IPS DF 4.7 (cell line): ENCODE measurements at regions not wholly inside any gene's neighbourhood (a gene's known extent, or its start where the extent isn't known, plus 50 kb on each side); places are given as distances from the start of the nearest gene placed in this dataset.
"Not testable (repeated sequence)": the region's sequence is repeated elsewhere in the genome, so short reads cannot be mapped to it uniquely, and the experiment has no call there.

Experiments
- DNase-seq: peaks from one replicate; pipeline ENCODE4 v3.0.0-alpha.2; 2013; ENCODE audit warnings: low spot score; ENCODE audit errors: extremely low read depth

DNA sequence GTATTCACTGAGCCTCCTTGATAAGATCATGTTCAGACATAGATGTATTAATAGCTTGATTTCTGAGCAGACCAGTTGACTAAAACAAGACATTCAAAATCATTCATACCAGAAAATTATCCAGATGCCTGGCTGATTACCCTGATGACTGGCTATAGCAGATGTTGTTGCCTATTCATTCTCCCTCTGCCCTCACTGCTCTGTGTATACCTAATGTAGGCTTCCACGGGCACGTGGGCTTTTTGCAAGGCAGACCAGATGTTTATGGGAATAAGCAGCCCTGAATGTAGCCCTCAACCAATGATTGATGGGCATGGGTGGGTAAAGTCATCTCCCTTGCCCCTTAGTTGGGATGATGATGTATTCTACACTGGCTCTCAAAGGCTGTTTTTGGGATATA lies 289.1 kb downstream of the MBD2 start:
- DNase-seq = no peak

DNA sequence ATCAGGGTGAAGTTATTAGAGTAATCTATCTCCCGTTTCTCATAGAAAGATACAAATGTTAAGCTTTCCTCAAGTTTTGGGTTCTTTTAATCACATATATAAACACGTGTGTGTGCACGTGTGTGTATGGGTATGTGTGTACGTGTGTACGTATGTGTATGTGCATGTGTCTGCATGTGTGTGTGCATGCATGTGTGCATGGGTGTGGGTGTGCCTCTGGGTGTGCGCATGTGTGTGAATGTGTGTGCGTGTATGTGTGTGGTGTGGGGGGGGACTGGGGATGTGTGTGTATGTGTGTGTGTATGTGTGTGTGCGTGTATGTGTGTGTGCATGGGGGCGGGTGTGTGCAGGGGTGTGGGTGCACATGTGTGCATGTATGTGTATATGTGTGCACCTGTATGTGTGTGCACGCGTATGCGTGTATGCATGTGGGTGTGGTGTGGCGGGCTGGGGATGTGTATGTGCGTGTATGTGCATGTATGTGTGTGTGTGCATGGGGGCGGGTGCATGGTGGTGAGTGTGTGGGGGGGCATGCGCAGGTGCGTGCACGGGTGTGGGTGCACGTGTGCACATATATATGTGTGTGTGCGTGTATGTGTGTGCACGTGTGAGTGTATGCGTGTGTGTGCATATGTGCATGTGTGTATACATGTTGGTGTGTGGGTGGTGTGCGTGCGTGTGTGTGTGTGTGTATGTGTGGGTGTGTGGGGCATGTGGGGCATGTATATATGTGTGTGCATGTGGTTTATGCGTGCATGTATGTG lies 304.0 kb downstream of the MBD2 start:
- no peak for DNase-seq

DNA sequence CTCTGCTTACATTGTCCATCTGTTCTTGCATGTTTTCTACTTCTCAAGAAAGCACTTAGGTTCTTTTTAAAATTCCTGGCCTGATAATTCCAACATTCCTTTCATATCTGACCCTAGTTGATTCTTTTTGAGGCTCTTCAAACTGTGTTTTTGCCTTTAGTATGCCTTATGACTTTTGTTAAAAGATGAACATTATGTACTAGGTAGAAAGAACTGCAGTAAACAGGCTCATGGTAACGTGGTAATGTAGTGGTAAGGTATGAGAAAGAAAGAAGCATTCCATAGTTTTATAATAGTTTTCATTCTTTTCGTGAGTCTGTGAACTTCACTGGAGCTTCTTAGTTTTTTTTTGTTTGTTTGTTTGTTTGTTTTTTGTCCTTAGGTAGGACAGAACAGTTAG lies 306.4 kb downstream of the MBD2 start:
- no peak for DNase-seq

DNA sequence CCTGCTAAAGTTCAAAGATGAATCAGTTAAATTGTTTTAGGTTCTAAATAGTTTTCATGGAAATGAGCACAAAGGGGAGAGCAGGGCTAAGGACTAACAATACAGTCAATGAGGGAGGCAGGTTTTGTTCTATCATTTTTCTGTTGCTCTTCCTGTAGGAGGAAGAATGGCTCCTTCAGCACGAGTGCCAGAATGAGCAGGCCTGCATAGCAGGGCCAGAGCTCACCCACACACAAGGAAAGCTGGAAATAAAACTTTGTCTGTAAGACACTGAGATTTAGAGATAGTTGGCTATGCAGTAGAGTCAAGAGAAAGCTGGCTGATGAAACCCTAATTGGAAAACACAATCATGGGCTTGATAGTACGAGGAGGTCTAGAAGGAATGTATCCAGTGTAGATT lies 313.3 kb downstream of the MBD2 start:
- no peak for DNase-seq

DNA sequence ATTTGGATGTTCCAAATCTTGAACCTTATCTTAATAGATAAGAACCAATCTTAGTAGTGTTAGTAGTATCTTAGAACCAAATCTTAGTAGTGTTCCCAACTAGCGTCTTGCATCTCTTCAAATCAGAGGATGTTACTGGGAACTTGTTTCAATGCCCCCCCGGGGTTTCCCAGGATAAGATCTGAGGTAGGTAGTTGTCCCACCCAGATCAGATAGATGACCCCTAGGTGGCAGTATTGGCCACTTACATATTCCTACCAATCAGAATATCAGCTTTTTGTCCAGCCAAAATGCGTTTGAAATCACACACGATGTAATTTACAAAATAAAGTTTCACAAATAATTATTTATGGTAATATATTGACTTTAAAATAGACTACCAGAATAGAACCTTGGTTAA lies 314.8 kb downstream of the MBD2 start:
- peak; percentile 16 for DNase-seq

DNA sequence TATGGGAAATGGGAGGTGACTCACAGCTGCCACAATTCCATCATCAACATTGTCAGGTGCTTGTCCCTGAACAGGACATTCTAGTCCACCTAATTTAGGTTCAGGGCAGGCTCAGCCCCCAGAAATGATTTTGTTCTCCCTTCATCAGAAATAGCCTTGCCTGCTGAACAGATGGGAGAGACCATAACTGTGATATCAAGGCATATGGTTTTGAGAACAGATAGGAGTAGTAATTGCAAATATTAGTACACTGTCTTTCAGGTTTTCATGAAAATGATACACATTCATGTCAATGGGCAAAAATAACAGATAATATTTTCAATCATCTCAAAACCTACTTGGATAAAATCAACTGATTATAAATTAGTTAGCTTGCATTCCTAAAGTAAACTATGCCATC lies 316.5 kb downstream of the MBD2 start:
- DNase-seq = no peak

DNA sequence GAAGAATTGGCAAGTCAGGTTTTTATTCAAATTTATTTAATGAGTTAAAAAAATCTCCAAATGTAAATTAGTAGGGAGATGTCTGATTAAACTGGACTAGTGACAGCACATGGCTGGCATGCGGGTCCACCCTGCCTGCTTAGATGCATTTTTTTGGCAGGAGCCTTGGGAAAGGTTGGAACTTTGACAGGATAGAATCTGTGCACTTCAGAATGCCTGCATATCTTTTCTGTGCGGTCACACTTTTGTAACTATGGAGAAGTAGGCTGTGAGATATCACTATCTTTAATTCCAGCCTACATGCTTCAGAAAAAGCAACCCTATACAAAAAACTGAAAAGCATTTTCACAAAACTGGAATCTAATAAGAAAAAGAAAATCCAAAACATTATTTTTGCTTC lies 317.8 kb downstream of the MBD2 start:
- no peak for DNase-seq

DNA sequence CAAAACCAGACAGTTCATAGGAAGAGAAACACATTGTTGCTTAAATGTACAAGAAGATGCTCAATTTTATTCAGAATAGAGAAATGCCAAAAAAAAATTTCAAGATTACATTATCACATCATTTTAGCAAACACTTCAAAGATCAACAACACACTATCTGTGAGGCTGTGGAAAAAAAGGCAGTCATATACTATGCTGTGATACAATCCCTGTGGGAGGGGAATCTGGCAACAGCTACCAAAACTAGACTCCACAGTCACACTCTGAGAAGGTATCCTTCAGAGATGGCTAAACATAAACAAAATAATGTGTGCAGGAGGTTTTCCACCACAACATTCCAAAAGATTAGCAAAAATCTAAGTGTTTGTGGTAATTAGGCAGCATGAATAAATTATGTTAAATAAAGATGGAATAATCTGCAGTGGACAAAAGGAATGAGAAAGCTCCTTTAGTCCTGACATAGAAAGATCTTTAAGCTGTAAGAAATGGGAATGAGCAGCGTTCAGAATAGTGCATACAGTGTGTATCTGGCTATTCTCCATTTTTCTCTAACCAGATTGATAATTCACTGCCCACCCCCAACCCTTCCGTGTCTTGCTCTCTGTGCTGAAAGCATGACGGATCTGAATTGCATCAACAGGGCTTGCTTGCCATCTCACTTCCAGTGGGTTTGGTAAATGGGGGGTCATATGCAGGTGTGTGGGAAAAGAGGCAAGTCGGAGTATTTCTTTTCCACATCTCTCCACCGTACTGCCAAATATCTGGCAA lies 329.6 kb downstream of the MBD2 start:
- no peak for DNase-seq

DNA sequence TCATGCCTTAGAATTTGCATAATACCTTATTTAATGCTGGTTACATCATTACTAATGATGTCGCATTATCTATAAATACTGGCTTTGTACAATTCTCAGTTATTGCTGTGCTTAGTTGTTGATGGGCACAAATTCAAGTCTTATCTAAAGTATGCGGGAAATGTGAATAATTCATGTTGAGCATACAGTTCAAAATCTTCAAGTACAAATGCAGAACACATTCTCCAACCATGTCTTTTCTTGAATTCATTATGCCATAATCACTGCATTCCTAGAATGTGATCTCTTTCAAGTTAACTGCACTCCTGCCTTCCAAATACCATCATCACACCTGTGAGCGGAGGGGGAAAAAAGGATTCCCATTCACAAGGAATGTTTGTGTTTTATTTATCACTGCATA lies 337.0 kb downstream of the MBD2 start:
- no peak for DNase-seq

DNA sequence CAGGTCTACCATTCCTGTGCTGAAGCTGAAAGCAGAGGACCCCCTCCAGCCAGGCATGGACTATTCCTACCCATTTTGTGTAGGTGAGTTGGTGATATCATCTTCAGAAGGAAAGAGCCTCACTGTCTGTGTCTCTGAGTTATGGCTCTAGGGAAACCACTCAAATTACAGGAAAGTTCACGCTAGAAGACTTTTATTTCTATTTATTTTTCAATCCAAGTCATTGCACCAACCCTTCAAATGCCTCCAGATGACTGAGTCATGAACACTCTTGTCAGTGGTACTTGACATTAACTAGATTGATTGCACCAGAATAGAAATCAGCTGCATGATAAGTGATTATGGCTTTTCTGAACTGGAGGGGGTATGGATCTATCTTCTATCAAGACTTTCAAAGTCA lies 338.4 kb downstream of the MBD2 start:
- DNase-seq = no peak

DNA sequence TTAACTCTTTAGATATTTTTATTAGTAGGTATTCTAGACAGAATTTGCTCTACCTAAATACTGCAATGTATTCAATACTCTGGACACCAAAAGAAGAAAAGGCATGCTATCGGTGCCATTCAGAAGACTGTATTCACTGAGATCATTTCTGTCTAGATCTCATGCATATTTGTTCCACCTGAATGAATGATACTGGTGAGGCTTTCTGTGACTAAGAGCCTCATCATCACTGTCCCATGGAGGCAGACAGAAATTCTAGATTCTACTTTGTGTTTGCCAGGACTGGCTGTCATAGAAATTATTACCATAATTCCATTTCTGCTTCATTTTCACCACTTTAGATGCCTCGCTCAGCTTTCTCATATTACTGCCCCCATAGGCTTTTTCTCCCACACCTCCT lies 340.7 kb downstream of the MBD2 start:
- no peak for DNase-seq

DNA sequence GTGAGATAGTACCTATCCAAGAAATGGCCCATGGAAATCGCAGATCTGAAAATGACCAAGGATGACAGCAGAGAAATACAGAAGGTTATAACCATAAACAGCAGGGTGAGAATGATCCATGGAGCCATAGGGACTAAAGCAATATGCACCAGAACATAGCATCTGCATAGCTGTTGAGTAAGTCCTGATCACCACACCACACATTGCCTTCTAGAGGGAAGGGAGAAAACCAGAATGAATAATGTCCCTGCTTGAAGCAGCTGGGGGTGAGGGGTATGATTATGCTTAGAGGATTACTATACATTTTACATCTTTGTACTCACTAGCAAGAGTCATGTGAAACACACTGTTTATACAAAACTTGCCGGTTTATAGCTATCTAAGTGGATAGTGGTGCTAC lies 350.4 kb downstream of the MBD2 start:
- DNase-seq = no peak

DNA sequence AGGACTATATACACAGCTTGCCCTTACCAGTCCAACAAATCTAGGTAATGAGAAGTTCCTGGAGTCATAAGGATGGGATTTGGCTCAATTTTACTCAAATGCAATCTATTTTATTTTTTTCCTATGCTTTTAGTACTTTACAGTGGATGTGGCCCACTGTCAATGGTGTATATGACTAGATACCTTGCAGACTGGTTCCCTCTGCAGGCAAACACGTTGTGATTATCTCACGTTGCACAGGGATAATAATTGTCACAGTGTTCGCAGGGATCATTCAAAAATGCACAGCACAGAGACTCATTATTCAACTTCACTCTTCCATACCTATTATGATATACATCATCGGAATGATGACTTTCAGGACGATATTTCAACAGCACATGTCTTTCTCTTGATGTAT lies 359.7 kb downstream of the MBD2 start:
- no peak for DNase-seq

DNA sequence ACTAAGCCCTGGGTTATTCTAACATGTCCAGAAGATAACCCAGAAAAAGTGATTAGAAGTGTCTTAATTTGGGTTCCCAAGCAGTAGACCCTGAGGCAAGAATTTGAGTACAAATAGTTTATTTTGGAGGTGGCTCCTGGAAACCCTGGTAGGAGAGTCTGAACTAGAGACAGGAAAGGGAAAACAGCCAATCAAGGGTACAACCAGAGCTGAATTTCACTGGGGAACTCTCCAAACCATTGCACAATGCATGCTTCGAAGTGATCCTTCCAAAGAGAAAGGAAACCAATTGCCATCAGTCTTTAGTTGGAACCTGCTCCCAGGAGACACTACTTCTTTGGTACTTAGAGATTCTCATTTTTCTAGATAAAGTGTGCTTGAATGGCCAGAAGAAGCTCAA lies 361.5 kb downstream of the MBD2 start:
- DNase-seq = no peak

DNA sequence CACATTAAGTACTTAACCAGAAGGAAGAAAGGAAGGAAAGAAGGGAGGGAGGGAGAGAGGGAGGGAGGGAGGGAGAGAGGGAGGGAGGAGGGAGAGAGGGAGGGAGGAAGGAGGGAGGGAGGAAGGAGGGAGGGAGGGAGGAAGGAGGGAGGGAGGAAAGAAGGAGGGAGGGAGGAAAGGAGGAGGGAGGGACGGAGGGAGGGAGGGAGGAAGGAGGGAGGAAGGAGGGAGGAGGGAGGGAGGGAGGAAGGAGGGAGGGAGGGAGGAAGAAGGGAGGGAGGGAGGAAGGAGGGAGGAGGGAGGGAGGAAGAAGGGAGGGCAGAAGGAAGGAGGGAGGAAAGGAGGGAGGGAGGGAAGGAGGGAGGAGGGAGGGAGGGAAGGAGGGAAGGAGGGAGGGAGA lies 363.3 kb downstream of the MBD2 start:
- DNase-seq = no peak

DNA sequence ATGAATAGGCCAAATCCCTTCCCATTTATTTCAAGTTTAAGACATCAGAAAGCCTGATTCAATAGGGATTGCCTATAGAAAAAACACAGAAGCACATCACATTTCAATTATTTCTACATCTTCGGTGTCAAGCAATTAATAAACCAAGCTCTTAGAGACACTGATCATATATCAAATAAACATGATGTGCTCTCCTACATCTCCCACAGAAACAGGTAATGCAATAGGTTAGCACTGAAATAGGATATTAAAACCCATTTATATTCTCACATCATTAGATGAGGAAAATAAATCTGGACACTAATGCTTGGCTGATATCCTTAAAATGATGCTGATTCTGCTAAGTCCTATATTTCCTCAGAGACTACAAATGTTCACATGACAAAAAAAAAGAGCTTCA lies 364.7 kb downstream of the MBD2 start:
- DNase-seq = no peak

DNA sequence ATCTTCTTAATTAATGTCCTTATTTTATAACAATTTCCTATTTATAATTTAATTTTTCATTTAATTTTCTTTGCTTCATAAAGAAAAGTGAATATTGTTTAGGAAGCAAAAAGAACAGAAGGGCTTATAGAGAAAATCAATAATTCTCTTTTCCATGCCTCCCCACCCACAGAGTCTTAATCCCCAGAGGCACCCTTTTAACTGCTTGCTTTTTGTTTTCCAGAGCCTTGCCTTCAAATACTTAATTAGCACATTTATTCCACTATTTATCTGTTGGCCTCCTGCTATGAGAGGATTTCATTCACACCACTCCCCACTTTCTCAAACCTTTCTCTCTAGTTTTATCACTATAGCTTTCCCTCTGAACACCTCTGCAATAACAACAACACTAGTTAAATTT lies 373.6 kb downstream of the MBD2 start:
- DNase-seq = no peak

DNA sequence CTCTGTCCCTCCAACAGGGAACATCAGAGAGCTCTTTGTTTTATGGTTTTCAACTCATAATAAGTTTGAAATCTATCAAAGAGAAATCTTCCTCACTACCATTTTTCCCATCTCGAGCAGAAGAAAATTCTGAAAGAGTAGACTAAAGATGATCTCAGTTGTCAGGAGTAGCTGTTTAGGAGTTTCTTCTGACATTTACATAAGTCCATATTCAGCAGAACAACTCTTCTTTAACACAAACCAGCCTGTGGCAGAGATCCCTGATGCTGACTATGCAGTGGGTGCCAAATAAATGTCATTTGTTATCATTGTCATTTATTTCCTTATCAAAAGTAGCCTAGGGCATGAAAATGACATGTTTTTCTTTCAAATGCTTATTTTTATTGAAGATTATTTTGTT lies 380.7 kb downstream of the MBD2 start:
- no peak for DNase-seq

DNA sequence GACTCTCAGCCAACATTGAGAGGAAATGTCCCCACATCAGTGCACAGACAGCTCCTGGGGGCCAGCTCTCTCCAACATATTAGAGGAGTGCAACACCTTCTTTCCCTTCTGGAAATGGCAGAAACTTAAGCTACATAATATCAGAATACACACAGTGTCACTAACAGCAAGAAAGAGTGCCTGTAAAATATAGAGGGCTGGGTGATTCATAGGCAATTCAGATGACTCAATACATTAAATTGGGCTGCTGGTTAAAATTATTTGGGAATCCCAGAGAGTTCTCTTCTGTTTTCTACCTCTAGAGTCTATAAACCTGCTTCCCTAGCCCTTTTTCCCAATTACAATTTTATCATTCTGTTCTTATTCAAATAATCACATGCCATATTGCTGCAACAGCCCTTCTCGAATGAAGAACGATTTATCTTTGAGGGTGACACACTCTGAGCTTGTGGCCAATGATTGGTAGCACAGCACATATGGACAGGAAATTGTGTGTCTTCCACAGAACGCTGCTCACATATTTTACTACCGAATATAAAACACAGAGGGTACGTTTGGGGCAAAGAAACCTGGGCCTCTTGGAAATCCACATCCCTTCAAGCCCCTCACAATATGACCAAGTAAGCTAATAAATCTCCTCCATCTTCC lies 381.2 kb downstream of the MBD2 start:
- DNase-seq = no peak

DNA sequence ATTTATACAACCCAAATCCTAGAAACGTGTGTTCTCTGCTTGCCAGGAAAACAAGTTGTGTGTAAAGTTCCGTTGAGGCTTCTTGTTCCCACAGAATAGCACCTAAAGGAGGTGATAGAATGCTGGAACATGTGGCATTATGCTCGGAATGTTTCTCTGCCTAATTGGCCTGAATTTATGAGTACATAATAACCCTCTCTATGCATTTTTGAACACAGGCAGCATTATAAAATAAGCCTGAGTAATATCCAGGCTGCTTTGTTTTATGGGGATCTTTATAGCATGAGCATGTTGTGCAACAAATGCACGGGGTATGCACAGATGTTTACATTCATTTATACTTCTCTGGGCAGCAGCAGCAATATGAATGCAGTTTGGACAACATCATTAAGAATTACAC lies 385.7 kb downstream of the MBD2 start:
- DNase-seq = no peak

DNA sequence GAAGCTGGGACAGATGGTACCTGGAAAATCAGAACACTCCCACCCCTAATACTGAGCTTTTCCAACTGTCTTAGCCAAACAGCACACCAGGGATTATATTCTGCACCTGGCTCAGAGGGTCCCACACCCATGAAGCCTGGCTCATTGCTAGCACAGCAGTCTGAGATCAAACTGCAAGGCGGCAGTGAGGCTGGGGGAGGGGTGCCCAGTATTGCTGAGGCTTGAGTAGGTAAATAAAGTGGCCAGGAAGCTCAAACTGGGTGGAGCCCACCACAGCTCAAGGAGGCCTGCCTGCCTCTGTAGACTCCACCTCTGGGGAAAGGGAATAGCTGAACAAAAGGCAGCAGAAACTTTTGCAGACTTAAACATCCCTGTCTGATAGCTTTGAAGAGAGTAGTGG lies 403.3 kb downstream of the MBD2 start:
- not testable (repeated sequence) for DNase-seq

DNA sequence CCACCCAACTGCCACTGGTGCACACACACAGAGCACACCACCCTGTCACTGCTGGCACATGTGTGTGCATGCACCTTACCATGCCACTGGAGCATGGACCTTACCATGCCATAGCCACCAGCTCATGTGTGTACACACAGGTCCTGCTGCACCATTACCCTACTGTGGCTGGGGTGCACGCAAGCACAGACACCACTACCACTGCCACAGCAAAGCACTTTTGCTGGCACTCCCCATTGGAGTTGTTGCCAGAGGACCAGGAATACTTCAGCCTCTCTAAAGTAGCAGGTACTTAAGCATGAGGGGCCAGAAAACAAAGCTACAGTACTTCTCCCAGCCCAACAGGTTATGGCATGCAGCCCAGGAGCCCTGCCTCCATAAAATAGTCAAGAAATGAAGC lies 404.8 kb downstream of the MBD2 start:
- DNase-seq = no peak

DNA sequence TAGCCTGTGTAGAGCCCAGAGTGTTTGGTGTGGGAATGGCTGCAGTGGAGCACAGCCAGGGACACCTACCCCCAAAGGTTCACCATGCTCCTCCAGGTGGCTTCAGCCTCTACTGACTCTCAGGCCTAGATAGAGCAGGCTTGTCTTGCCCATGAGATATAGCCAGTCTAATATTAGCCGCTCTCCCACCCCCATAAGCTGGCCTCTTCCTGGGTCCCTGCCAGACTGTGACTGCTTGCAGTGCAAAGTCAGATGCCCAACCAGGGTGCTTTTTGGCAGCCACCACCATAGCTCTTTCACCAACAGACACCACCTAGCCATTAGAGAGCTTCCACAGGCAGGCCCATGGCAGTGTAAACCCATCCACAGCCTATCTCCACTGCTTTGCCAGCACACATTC lies 405.3 kb downstream of the MBD2 start:
- no peak for DNase-seq
